ENCODE measurements at regions not wholly inside any gene's neighbourhood (a gene's known extent, or its start where the extent isn't known, plus 50 kb on each side); places are given as distances from the start of the nearest gene placed in this dataset.
"Not testable (repeated sequence)": the region's sequence is repeated elsewhere in the genome, so short reads cannot be mapped to it uniquely, and the experiment has no call there.

- H3K4me1 ChIP-seq; H3K4me3 ChIP-seq; H3K27me3 ChIP-seq; intact Hi-C loops (cut with DNase I; ENCODE audit: low total_unique reads); H3K36me3 ChIP-seq; H3K27ac ChIP-seq; DNase-seq (ENCODE audit: low spot score in 2 of 2): not testable (repeated sequence)
- peaks cover 0 to 34% of the 10 kb centered on the region in 2 donors for H3K9me3 ChIP-seq
Observed at GRCh38 chr19:34620134-34620533, 56.8 kb downstream of the SCGB2B2 start.

GRCh38 chr19:34618410-34618809 is 58.5 kb downstream of the SCGB2B2 start:
- DNase-seq (ENCODE audit: low spot score in 2 of 2), result no peak
- no peaks in the 10 kb centered on the region for H3K27me3 ChIP-seq
- H3K36me3 ChIP-seq, result no peaks in the 10 kb centered on the region
- H3K9me3 ChIP-seq, result peaks cover 14 to 28% of the 10 kb centered on the region in 2 donors
- TF ChIP-seq, protein P1, sequence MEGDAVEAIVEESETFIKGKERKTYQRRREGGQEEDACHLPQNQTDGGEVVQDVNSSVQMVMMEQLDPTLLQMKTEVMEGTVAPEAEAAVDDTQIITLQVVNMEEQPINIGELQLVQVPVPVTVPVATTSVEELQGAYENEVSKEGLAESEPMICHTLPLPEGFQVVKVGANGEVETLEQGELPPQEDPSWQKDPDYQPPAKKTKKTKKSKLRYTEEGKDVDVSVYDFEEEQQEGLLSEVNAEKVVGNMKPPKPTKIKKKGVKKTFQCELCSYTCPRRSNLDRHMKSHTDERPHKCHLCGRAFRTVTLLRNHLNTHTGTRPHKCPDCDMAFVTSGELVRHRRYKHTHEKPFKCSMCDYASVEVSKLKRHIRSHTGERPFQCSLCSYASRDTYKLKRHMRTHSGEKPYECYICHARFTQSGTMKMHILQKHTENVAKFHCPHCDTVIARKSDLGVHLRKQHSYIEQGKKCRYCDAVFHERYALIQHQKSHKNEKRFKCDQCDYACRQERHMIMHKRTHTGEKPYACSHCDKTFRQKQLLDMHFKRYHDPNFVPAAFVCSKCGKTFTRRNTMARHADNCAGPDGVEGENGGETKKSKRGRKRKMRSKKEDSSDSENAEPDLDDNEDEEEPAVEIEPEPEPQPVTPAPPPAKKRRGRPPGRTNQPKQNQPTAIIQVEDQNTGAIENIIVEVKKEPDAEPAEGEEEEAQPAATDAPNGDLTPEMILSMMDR (IDR thresholded peaks at IDR 0.05), result no peak
- TF ChIP-seq POLR2A (IDR thresholded peaks at IDR 0.05) (no peak), POLR2AphosphoS5 (IDR thresholded peaks at IDR 0.05) (no peak)
- no peaks in the 10 kb centered on the region for H3K4me1 ChIP-seq
- H3K27ac ChIP-seq, result no peak overlapping the region
- H3K4me3 ChIP-seq, result no peak overlapping the region
- intact Hi-C loops (cut with DNase I; ENCODE audit: low total_unique reads), result no loop called here

DNA sequence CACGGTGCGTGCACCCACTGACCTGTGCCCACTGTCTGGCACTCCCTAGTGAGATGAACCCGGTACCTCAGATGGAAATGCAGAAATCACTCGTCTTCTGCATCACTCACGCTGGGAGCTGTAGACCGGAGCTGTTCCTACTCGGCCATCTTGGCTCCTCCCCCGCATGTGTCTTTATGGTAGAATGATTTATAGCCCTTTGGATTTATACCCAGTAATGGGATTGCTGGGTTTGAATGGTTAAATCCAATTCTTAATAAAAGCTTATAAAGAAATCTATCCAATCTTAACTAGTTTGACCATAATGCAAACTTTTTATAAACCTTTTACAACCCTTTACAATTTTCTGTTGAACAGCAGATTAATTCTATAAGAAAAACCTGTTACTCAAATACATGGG is 59.0 kb downstream of the SCGB2B2 start:
- H3K27ac ChIP-seq; H3K4me3 ChIP-seq; DNase-seq (ENCODE audit: low spot score in 2 of 2); H3K27me3 ChIP-seq; intact Hi-C loops (cut with DNase I; ENCODE audit: low total_unique reads); H3K4me1 ChIP-seq; H3K36me3 ChIP-seq: not testable (repeated sequence)
- peaks cover 17 to 24% of the 10 kb centered on the region in 2 donors for H3K9me3 ChIP-seq

- H3K27ac ChIP-seq, result no peak overlapping the region
- H3K27me3 ChIP-seq, result no peaks in the 10 kb centered on the region
- H3K9me3 ChIP-seq, result peaks cover 0 to 30% of the 10 kb centered on the region in 2 donors
- no peaks in the 10 kb centered on the region for H3K4me1 ChIP-seq
- DNase-seq (ENCODE audit: low spot score in 2 of 2), result no peak
- no peak for TF ChIP-seq POLR2A (IDR thresholded peaks at IDR 0.05)
- TF ChIP-seq, protein P1 (IDR thresholded peaks at IDR 0.05), result no peak
- no peak for TF ChIP-seq POLR2AphosphoS5 (IDR thresholded peaks at IDR 0.05)
- intact Hi-C loops (cut with DNase I; ENCODE audit: low total_unique reads), result no loop called here
- H3K36me3 ChIP-seq, result no peaks in the 10 kb centered on the region
- no peak overlapping the region for H3K4me3 ChIP-seq
Observed at GRCh38 chr19:34603003-34603402, 74.0 kb downstream of the SCGB2B2 start.

GRCh38 chr19:34601071-34601470 is 75.9 kb downstream of the SCGB2B2 start:
- Histone ChIP-seq H3K27ac (no peak overlapping the region), H3K4me1 (no peaks in the 10 kb centered on the region), H3K36me3 (no peaks in the 10 kb centered on the region), H3K9me3 (peaks cover 0 to 21% of the 10 kb centered on the region in 2 donors), H3K27me3 (no peaks in the 10 kb centered on the region), H3K4me3 (no peak overlapping the region)
- intact Hi-C loops (cut with DNase I; ENCODE audit: low total_unique reads), result no loop called here
- DNase-seq (ENCODE audit: low spot score in 2 of 2), result no peak
- TF ChIP-seq POLR2AphosphoS5 (IDR thresholded peaks at IDR 0.05) (no peak), POLR2A (IDR thresholded peaks at IDR 0.05) (no peak)
- TF ChIP-seq, protein P1 (IDR thresholded peaks at IDR 0.05), result no peak

DNA sequence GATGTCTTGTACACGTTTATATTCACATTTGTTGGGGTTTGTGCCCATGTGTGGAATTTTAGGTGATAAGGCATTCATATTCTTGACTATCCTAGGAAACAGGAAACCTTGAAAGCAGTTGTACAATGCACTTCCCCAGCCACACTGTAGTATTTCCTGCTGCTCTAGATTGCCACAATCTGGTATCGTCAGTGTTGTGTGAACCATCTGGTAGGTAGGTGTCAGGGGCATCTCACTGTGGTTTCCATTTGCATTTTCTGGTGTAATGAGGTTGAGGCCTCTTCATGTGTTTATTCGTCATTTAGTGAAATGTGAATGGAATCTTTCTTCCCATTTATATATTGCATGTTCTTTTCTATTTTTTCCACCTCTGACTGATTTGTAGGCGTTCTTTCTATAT is 76.6 kb downstream of the SCGB2B2 start:
- no peak for DNase-seq (ENCODE audit: low spot score in 2 of 2)
- peaks cover 0 to 21% of the 10 kb centered on the region in 2 donors for H3K9me3 ChIP-seq
- H3K27ac ChIP-seq, result no peak overlapping the region
- intact Hi-C loops (cut with DNase I; ENCODE audit: low total_unique reads), result no loop called here
- no peaks in the 10 kb centered on the region for H3K36me3 ChIP-seq
- no peaks in the 10 kb centered on the region for H3K27me3 ChIP-seq
- no peaks in the 10 kb centered on the region for H3K4me1 ChIP-seq
- H3K4me3 ChIP-seq, result no peak overlapping the region
- TF ChIP-seq POLR2AphosphoS5 (IDR thresholded peaks at IDR 0.05) (no peak), POLR2A (IDR thresholded peaks at IDR 0.05) (no peak)
- TF ChIP-seq, protein P1 (IDR thresholded peaks at IDR 0.05), result no peak
